Activated CD4-positive, alpha-beta T cell treated with anti-CD3 and anti-CD28 coated beads, Interleukin-2, amount 50 U/mL, for 1 hour (primary cell): ENCODE measurements at regions not wholly inside any gene's neighbourhood (a gene's known extent, or its start where the extent isn't known, plus 50 kb on each side); places are given as distances from the start of the nearest gene placed in this dataset.
"Not testable (repeated sequence)": the region's sequence is repeated elsewhere in the genome, so short reads cannot be mapped to it uniquely, and the experiment has no call there.

ENCODE experiments used
- DNase-seq: peaks from one replicate; pipeline ENCODE4 v3.0.0-alpha.2; 2020

- DNase-seq: no peak
Measured at GRCh38 chr10:29746080-29746797, 111.5 kb upstream of the SVIL start.

DNA sequence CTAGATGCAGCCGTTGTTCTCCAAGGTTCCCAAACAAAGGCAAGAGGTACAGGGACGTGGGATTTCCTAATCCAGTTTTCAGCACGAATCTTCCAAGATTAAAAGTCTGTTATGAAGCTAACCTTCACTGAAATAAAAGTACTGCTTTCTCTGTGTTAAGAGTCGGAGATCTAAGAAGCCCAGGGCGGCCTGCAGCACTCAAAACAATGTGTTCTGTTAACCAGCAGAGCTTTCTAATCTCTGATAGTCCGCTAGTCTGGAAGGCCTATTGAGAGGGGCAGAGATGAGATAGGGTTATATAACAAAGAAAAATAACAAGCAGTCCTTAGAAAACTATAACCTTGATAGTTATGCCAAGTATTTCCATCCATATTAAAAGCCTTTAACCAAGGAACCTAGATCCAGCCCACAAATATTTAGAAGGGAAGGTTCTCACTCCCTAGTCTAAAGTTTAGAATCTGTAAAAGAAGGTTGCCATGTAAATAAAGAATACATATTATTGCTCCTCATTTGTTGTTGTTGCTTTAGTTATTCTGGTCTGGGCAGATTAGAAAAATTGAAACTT lies 106.3 kb upstream of the SVIL start:
- DNase-seq: no peak

GRCh38 chr10:29738341-29738740 lies 103.6 kb upstream of the SVIL start:
- DNase-seq: no peak

- DNase-seq: no peak
Measured at GRCh38 chr10:29737074-29737593, 102.4 kb upstream of the SVIL start.

- peak; percentile 12 for DNase-seq
Measured at GRCh38 chr10:29736366-29737073, 101.7 kb upstream of the SVIL start.

GRCh38 chr10:29735628-29736365 lies 101.0 kb upstream of the SVIL start:
- DNase-seq: peak; percentile 82

GRCh38 chr10:29734962-29735627 lies 100.3 kb upstream of the SVIL start:
- DNase-seq: peak; percentile 44

DNA sequence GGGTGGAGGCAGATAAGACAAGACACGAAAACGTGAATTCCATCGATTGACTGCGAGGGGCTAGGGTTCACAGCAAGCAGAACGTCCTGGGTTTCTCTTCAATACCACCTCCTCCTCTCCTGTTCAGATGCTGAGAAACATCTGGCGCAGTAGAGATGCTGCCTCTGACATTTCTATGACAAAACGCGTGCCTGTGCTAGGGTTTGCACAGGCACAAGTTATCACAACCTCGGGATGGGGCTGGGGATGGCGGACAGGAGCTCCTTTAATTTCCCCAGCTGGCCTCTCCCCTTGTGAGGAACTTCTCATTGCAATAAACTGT lies 99.8 kb upstream of the SVIL start:
- DNase-seq: no peak

GRCh38 chr10:29733323-29733722 lies 98.6 kb upstream of the SVIL start:
- DNase-seq: no peak

- no peak for DNase-seq
Measured at GRCh38 chr10:29732918-29733317, 98.1 kb upstream of the SVIL start.

- no peak for DNase-seq
Measured at GRCh38 chr10:29731760-29732159, 97.0 kb upstream of the SVIL start.

GRCh38 chr10:29730969-29731368 lies 96.2 kb upstream of the SVIL start:
- DNase-seq: no peak

GRCh38 chr10:29730458-29730857 lies 95.7 kb upstream of the SVIL start:
- no peak for DNase-seq

DNA sequence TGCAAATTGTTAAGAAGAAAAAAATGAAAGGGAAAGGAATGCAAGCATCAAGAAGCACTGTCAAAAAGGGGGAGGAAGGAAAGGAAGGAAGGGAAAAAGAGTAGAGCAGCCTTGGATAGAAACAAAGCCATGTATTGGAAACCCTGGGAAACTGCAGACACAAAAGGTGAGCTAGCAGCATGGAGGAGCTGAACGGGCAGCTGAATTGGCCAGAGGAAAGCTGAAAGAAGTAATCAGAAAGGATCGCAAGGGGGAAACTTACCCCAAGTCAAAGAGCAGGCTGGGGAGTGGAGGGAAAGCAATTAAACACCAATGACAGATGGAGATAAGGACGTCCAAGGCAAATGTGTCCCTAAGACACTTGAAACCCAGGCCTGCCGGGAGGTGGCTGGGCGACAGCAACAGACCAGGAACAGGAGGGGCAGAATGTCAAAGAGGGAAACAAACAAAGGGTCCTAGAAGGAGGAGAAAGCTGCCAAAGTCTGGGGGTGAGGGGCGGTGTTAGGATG lies 93.8 kb upstream of the SVIL start:
- DNase-seq: no peak

DNA sequence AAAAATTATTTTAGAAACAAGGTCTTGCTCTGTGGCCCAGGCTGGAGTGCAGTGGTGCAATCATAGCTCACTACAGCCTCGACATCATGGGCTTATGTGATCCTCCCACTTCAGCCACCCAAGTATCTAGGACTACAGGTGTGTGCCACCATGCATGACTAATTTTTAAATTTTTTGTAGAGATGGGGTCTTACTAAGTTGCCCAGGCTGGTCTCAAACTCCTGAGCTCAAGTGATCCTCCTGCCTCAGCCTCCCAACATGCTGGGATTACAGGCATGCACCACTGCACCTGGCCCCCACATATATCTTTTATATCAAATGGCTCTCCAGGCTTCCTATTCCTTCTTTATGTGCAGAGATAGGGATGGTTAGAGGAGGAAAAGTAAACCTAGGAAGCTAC lies 91.2 kb upstream of the SVIL start:
- not testable (repeated sequence) for DNase-seq

GRCh38 chr10:29725133-29725720 lies 90.5 kb upstream of the SVIL start:
- DNase-seq: no peak

- DNase-seq: no peak
Measured at GRCh38 chr10:29723726-29724125, 89.0 kb upstream of the SVIL start.

DNA sequence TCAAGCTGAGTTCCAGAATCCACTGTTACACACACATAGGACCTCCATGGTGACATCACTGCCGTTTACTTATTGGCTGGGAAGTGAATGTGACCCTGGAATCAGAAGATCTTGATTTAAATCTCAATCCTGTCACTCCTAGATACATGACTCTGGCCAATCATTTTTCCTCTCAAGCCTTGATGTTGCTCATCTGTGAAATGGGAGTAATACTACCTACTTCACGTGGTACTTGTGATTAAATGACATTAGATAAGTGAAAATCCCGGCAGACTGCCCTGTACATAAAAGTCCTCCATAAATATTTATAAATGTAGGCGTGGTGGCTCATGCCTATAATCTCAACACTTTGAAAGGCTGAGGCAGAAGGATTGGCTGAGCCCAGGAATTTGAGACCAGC lies 88.0 kb upstream of the SVIL start:
- no peak for DNase-seq

GRCh38 chr10:29720149-29720548 lies 85.4 kb upstream of the SVIL start:
- no peak for DNase-seq

- DNase-seq: no peak
Measured at GRCh38 chr10:29719281-29719675, 84.5 kb upstream of the SVIL start.

- no peak for DNase-seq
Measured at GRCh38 chr10:29715296-29715695, 80.5 kb upstream of the SVIL start.
